Body of pancreas (tissue), 4 donors: ENCODE measurements at regions not wholly inside any gene's neighbourhood (a gene's known extent, or its start where the extent isn't known, plus 50 kb on each side); places are given as distances from the start of the nearest gene placed in this dataset.

Experiments
- ATAC-seq: fragments of 150-250 bp; one replicate; pipeline ENCODE4 v1.9.1; 2016
- DNase-seq, 4 donors: peaks; one replicate each; pipeline ENCODE4 v3.0.0-alpha.2; 2019
- H3K27ac ChIP-seq, 4 donors: fragments of 200-600 bp; sonication (generic); 1 replicate in 3 of 4; 2 replicates in 1 of 4; pipeline versions ENCODE4 v1.5.1 to v1.6.1; 2016 to 2019; ENCODE audit warnings: mild to moderate bottlenecking in 1 of 4, mixed read lengths in 1 of 4, moderate library complexity in 1 of 4
- H3K27me3 ChIP-seq, 2 donors: fragments of 200-600 bp; sonication (generic); one replicate each; pipeline ENCODE4 v1.6.0; 2016; ENCODE audit warnings: mild to moderate bottlenecking in 1 of 2
- H3K36me3 ChIP-seq, 2 donors: fragments of 200-600 bp; sonication (generic); replicated peaks in 1 of 2; 2 replicates each; pipeline ENCODE4 v1.5.1; 2016; ENCODE audit warnings: low read depth in 2 of 2; ENCODE audit not compliant: insufficient read depth in 1 of 2
- H3K4me1 ChIP-seq: fragments of 200-600 bp; sonication (generic); one replicate; pipeline ENCODE4 v1.6.0; 2016
- H3K4me3 ChIP-seq, 2 donors: fragments of 200-600 bp; sonication (generic); 1 replicate in 1 of 2; 2 replicates in 1 of 2; pipeline ENCODE4 v1.5.1; 2016 to 2019
- H3K9me3 ChIP-seq, 3 donors: fragments of 200-600 bp; sonication (generic); 1 replicate in 2 of 3; 2 replicates in 1 of 3; pipeline ENCODE4 v1.5.1; 2016
- CTCF ChIP-seq, 7 experiments: fragments of 450-650 bp in 4 of 7; fragments of 200-600 bp in 3 of 7; sonication (generic) in 3 of 7; IDR thresholded peaks; one replicate each; pipeline ENCODE4 v1.5.1; 2016 to 2019; ENCODE audit warnings: antibody characterized with exemption in 7 of 7
- POLR2A ChIP-seq, 3 donors: fragments of 450-650 bp; IDR thresholded peaks; one replicate each; pipeline ENCODE4 v1.6.1; 2016; ENCODE audit warnings: antibody characterized with exemption in 3 of 3, mild to moderate bottlenecking in 2 of 3
- WGBS, 2 donors: methylation state at CpG; one replicate each; pipeline ENCODE4 v1.1.5; 2017; 5-methylcytosine and 5-hydroxymethylcytosine counted together
- intact Hi-C: fragments of 100-400 bp; cut with DNase I; formaldehyde crosslinking; loops from one replicate; pipeline ENCODE4 v1.15.1; 2023

- DNase-seq (no peak), ATAC-seq (no peak)
- H3K4me1 ChIP-seq, result no peaks in the 10 kb centered on the region
- intact Hi-C loops, result no loop called here
- 74 to 77% methylated on average over 3 of the region's 3 CpGs for WGBS, 2 donors
- no peaks in the 10 kb centered on the region for H3K27me3 ChIP-seq
- no peak for TF ChIP-seq POLR2A (IDR thresholded peaks at IDR 0.05)
- TF ChIP-seq CTCF (IDR thresholded peaks at IDR 0.05), result no peak
- no peak overlapping the region for H3K27ac ChIP-seq
- no peaks in the 10 kb centered on the region for H3K36me3 ChIP-seq
- H3K4me3 ChIP-seq, result no peak overlapping the region
- no peaks in the 10 kb centered on the region for H3K9me3 ChIP-seq
These were observed 495.8 kb upstream of the KLF12 start for GRCh38 chr13:74629985-74630384.

GRCh38 chr13:74625541-74625940 lies 491.3 kb upstream of the KLF12 start:
- ATAC-seq (no peak), DNase-seq (no peak)
- Histone ChIP-seq H3K9me3 (no peaks in the 10 kb centered on the region), H3K36me3 (no peaks in the 10 kb centered on the region), H3K27me3 (no peaks in the 10 kb centered on the region), H3K27ac (no peak overlapping the region), H3K4me1 (no peaks in the 10 kb centered on the region), H3K4me3 (no peak overlapping the region)
- intact Hi-C loops, result no loop called here
- no peak for TF ChIP-seq CTCF (IDR thresholded peaks at IDR 0.05)
- TF ChIP-seq POLR2A (IDR thresholded peaks at IDR 0.05), result no peak
- WGBS, 2 donors, result 51 to 53% methylated on average over 1 of the region's 1 CpG

- intact Hi-C loops, result no loop called here
- Histone ChIP-seq H3K9me3 (no peaks in the 10 kb centered on the region), H3K36me3 (no peaks in the 10 kb centered on the region), H3K27ac (no peak overlapping the region), H3K27me3 (no peaks in the 10 kb centered on the region), H3K4me3 (no peak overlapping the region), H3K4me1 (no peaks in the 10 kb centered on the region)
- ATAC-seq (no peak), DNase-seq (no peak)
- WGBS, 2 donors, result 75 to 82% methylated on average over 1 of the region's 1 CpG
- no peak for TF ChIP-seq CTCF (IDR thresholded peaks at IDR 0.05)
- no peak for TF ChIP-seq POLR2A (IDR thresholded peaks at IDR 0.05)
These were observed 489.6 kb upstream of the KLF12 start for GRCh38 chr13:74623761-74624160.

DNA sequence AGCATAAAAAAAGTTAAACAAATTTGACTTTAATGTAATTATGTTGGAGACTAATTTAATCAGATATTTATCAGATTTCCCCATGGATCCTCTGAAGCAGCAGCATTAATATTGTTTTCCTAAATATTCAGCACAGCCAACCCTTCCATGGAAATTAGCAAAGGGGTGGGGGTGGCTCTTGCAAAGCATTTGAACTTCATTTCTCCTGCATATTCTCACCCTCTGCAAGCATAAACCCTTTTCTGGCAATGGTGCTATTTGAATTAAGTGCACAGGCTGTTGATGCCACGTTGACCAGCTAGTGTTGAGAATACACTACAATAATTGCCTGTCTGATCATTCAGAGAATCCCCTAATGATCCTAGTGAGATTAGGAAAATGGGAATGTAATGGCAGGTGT lies 488.1 kb upstream of the KLF12 start:
- 31 to 63% methylated on average over 1 of the region's 1 CpG for WGBS, 2 donors
- Histone ChIP-seq H3K4me1 (no peaks in the 10 kb centered on the region), H3K4me3 (no peak overlapping the region), H3K27ac (no peak overlapping the region), H3K9me3 (no peaks in the 10 kb centered on the region), H3K27me3 (no peaks in the 10 kb centered on the region), H3K36me3 (no peaks in the 10 kb centered on the region)
- intact Hi-C loops, result no loop called here
- DNase-seq (no peak), ATAC-seq (no peak)
- no peak for TF ChIP-seq POLR2A (IDR thresholded peaks at IDR 0.05)
- no peak for TF ChIP-seq CTCF (IDR thresholded peaks at IDR 0.05)

DNA sequence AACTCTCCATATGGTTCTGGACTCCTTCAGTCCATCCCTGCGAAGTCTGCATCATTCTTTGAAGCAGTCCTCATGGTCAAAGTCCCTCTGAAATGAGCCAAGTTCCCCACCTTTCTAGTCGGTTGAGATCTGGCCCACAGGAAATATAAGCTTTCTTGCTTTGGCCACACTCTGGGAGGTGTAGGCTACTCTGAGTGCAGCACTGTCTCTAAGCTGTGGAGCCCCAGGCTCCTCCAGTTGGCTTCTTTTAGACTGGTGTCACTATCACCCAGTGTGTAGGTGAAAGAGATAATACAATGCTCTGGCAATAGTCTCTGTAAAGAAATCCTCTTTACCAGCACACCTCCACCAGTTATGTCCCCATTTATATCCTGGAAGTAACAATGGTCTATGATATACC lies 486.5 kb upstream of the KLF12 start:
- DNase-seq, result no peak
- no peaks in the 10 kb centered on the region for H3K36me3 ChIP-seq
- H3K9me3 ChIP-seq, result no peaks in the 10 kb centered on the region
- H3K4me1 ChIP-seq, result no peaks in the 10 kb centered on the region
- H3K27me3 ChIP-seq, result no peaks in the 10 kb centered on the region
- no peak overlapping the region for H3K4me3 ChIP-seq
- intact Hi-C loops, result no loop called here
- no peak overlapping the region for H3K27ac ChIP-seq
- TF ChIP-seq CTCF (IDR thresholded peaks at IDR 0.05) (no peak), POLR2A (IDR thresholded peaks at IDR 0.05) (no peak)
- ATAC-seq, result no peak
- 37 to 43% methylated on average over 2 of the region's 2 CpGs for WGBS, 2 donors
